Breast epithelium (tissue), 4 donors: ENCODE measurements at regions not wholly inside any gene's neighbourhood (a gene's known extent, or its start where the extent isn't known, plus 50 kb on each side); places are given as distances from the start of the nearest gene placed in this dataset.

Source experiments
- DNase-seq, 2 donors: peaks; one replicate each; pipeline ENCODE4 v3.0.0-alpha.2; 2019; ENCODE audit warnings: low spot score in 2 of 2
- H3K27ac ChIP-seq, 2 donors: fragments of 200-600 bp; sonication (generic) in 1 of 2; one replicate each; pipeline ENCODE4 v1.5.1; 2016 to 2019; ENCODE audit warnings: mild to moderate bottlenecking in 1 of 2
- H3K27me3 ChIP-seq, 2 donors: fragments of 200-600 bp; sonication (generic) in 1 of 2; one replicate each; pipeline versions ENCODE4 v1.5.1 to v1.6.0; 2017 to 2019; ENCODE audit warnings: control low read depth in 1 of 2, mild to moderate bottlenecking in 1 of 2
- H3K36me3 ChIP-seq: fragments of 200-600 bp; one replicate; pipeline ENCODE4 v1.5.1; 2019
- H3K4me1 ChIP-seq, 2 donors: fragments of 200-600 bp; sonication (generic); one replicate each; pipeline ENCODE4 v1.5.1; 2016 to 2019; ENCODE audit warnings: control low read depth in 1 of 2
- H3K4me3 ChIP-seq, 3 donors: fragments of 200-600 bp; sonication (generic); 1 replicate in 2 of 3; 2 replicates in 1 of 3; pipeline ENCODE4 v1.5.1; 2016 to 2019; ENCODE audit warnings: mild to moderate bottlenecking in 3 of 3, moderate library complexity in 2 of 3
- H3K9me3 ChIP-seq, 2 donors: fragments of 200-600 bp; sonication (generic) in 1 of 2; one replicate each; pipeline ENCODE4 v1.5.1; 2016 to 2019; ENCODE audit warnings: control low read depth in 1 of 2
- POLR2A ChIP-seq: fragments of 450-650 bp; IDR thresholded peaks from one replicate; pipeline ENCODE4 v1.6.1; 2016; ENCODE audit warnings: antibody characterized with exemption, mild to moderate bottlenecking, moderate library complexity
- POLR2AphosphoS5 ChIP-seq, 3 donors: sonication (generic); formaldehyde crosslinking; IDR thresholded peaks; one replicate each; pipeline ENCODE4 v1.6.1; 2017; ENCODE audit warnings: antibody characterized with exemption in 3 of 3
- intact Hi-C: fragments of 100-400 bp; cut with DNase I; formaldehyde crosslinking; loops from one replicate; pipeline ENCODE4 v1.15.1; 2023; ENCODE audit warnings: low total_unique reads
- TF ChIP-seq, protein P1 (sequence below), 3 donors: fragments of 450-650 bp; IDR thresholded peaks; one replicate each; pipeline ENCODE4 v1.5.1; 2016 to 2017; ENCODE audit warnings: antibody characterized with exemption in 3 of 3, mild to moderate bottlenecking in 3 of 3, moderate library complexity in 3 of 3

DNA sequence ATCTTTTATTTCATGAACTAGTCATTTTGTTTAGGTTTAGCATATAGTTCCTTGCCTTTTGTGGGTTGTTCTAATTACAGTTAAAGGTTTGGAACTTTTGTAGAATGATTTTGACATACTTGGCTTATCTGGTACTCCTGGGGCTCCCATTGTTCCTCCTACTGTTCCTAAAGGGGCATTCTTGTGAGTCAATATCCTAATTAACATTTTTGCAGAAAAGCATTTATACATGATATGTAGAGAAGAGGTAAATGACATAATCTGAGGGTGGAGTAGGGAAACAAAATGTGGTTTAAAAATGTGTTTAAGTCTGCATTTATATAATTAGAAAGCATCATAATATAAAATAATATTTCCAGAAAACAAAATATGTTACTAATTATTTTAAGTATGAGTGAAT, 529.2 kb downstream of the FAT4 start:
- Histone ChIP-seq H3K4me1 (no peaks in the 10 kb centered on the region), H3K27ac (no peak overlapping the region), H3K4me3 (no peak overlapping the region), H3K36me3 (no peaks in the 10 kb centered on the region), H3K27me3 (no peaks in the 10 kb centered on the region), H3K9me3 (no peaks in the 10 kb centered on the region)
- DNase-seq: no peak
- intact Hi-C loops: no loop called here
- TF ChIP-seq, protein P1, sequence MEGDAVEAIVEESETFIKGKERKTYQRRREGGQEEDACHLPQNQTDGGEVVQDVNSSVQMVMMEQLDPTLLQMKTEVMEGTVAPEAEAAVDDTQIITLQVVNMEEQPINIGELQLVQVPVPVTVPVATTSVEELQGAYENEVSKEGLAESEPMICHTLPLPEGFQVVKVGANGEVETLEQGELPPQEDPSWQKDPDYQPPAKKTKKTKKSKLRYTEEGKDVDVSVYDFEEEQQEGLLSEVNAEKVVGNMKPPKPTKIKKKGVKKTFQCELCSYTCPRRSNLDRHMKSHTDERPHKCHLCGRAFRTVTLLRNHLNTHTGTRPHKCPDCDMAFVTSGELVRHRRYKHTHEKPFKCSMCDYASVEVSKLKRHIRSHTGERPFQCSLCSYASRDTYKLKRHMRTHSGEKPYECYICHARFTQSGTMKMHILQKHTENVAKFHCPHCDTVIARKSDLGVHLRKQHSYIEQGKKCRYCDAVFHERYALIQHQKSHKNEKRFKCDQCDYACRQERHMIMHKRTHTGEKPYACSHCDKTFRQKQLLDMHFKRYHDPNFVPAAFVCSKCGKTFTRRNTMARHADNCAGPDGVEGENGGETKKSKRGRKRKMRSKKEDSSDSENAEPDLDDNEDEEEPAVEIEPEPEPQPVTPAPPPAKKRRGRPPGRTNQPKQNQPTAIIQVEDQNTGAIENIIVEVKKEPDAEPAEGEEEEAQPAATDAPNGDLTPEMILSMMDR (IDR thresholded peaks at IDR 0.05): no peak
- no peak for TF ChIP-seq POLR2A
- no peak for TF ChIP-seq POLR2AphosphoS5 (IDR thresholded peaks at IDR 0.05)

DNA sequence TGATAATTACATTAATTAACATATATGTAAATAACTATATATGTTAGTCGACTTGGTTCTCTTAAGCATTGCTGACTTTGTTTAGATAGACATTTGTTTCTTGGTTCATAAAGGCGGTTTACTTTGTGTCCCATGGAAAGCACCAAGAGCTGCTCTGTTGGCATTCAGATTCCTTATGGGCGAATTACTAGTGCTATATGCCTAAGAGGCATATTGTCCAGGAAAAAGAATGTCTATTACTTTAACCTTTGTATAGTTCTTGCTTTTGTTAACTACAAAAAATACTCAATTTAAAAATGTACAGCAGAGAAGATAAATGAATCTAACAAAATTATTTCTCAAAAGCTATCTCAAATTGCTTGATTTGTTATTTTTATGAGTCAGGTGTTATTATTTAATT, 532.8 kb downstream of the FAT4 start:
- Histone ChIP-seq H3K9me3 (no peaks in the 10 kb centered on the region), H3K36me3 (no peaks in the 10 kb centered on the region), H3K27ac (no peak overlapping the region), H3K4me3 (no peak overlapping the region), H3K27me3 (no peaks in the 10 kb centered on the region), H3K4me1 (no peaks in the 10 kb centered on the region)
- no peak for TF ChIP-seq POLR2A
- TF ChIP-seq POLR2AphosphoS5 (IDR thresholded peaks at IDR 0.05): no peak
- TF ChIP-seq, protein P1 (IDR thresholded peaks at IDR 0.05): no peak
- intact Hi-C loops: no loop called here
- DNase-seq: no peak

DNA sequence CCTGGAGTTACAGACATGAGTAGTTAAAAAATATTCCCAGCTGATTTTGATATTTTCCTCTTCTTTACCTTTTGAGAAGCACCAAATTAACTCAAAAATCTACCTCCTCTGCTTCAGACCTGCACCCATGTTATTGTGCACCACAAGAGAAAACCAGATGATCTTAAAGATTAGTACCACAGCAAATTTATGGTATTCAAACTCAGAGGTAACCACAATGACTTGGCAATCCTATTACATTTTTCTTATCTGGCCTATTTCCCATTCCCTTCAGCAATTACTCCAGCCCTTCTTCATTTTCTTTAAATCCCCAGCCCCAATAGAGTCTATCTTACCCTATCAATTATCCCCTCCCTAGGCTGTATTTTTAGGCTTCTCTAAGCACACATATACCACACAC, 535.1 kb downstream of the FAT4 start:
- no peak for TF ChIP-seq POLR2A
- no peak for TF ChIP-seq POLR2AphosphoS5 (IDR thresholded peaks at IDR 0.05)
- TF ChIP-seq, protein P1 (IDR thresholded peaks at IDR 0.05): no peak
- intact Hi-C loops: no loop called here
- no peak overlapping the region for H3K4me3 ChIP-seq
- no peaks in the 10 kb centered on the region for H3K27me3 ChIP-seq
- H3K9me3 ChIP-seq: no peaks in the 10 kb centered on the region
- no peaks in the 10 kb centered on the region for H3K4me1 ChIP-seq
- no peaks in the 10 kb centered on the region for H3K36me3 ChIP-seq
- no peak overlapping the region for H3K27ac ChIP-seq
- DNase-seq: no peak

DNA sequence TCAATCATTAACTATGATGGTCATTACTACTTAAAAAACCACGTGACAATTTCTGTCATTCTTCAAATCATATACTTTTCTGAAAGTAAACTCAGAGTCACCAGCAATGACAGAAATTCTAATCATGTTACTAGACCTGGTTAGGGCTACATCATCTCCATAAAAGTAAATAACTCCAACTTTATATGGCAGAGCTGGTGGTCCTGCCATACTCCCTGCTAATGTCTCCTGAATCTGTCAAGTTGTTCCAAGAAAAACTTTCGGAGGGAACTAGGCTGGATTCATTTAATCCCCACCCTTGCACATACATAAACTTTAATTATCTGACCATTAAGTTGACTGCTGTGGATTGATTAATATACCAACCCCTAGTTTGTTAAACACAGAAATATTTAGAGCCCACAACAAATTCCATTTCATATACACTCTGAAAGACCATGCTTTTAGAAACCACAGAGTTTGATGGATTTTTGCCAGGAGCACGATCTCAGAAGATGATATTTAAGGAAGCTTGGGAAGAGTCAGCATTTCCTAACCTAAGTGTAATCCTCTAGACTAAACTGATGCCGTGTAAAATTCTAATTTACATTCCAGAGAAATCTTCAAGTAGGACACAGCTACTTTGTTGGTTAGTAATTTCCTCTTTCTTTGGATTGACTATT, 577.0 kb downstream of the FAT4 start:
- H3K4me3 ChIP-seq: no peak overlapping the region
- no peak overlapping the region for H3K27ac ChIP-seq
- TF ChIP-seq POLR2AphosphoS5 (IDR thresholded peaks at IDR 0.05) (no peak), POLR2A (no peak)
- TF ChIP-seq, protein P1 (IDR thresholded peaks at IDR 0.05): no peak
- H3K36me3 ChIP-seq: no peaks in the 10 kb centered on the region
- H3K4me1 ChIP-seq: no peaks in the 10 kb centered on the region
- intact Hi-C loops: no loop called here
- H3K27me3 ChIP-seq: no peaks in the 10 kb centered on the region
- no peak for DNase-seq
- no peaks in the 10 kb centered on the region for H3K9me3 ChIP-seq

DNA sequence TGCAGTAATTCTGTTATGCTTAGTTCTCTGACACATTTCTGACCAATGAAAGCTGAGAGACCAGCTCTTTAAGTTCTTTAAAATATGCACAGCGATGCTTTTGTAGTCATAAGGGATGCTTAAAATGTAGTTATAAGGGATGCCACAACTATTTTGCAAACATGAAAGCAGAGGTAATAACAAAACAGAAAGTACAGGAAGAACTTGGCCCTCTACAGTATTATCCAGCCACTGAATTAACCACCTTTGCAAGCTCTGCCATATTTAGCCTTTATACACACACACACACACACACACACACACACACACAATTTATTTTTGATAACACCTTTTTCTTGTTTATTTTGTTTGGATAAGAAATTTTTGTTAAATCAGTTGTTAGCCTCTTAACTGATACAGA, 590.0 kb downstream of the FAT4 start:
- Histone ChIP-seq H3K9me3 (no peaks in the 10 kb centered on the region), H3K36me3 (no peaks in the 10 kb centered on the region), H3K27ac (no peak overlapping the region), H3K27me3 (no peaks in the 10 kb centered on the region), H3K4me3 (no peak overlapping the region), H3K4me1 (no peaks in the 10 kb centered on the region)
- DNase-seq: no peak
- intact Hi-C loops: no loop called here
- TF ChIP-seq POLR2A (no peak), POLR2AphosphoS5 (IDR thresholded peaks at IDR 0.05) (no peak)
- TF ChIP-seq, protein P1 (IDR thresholded peaks at IDR 0.05): no peak
